IMR-90 (cell line): ENCODE measurements at regions not wholly inside any gene's neighbourhood (a gene's known extent, or its start where the extent isn't known, plus 50 kb on each side); places are given as distances from the start of the nearest gene placed in this dataset.

ENCODE experiments used
- BHLHE40 ChIP-seq: fragments of 150-350 bp; IDR thresholded peaks from 2 replicates; pipeline ENCODE4 v1.6.1; 2016; ENCODE audit warnings: mild to moderate bottlenecking, low read depth, low read length
- CEBPB ChIP-seq: IDR thresholded peaks from 2 replicates; pipeline ENCODE4 v1.6.1; 2012; ENCODE audit warnings: low read depth, low read length, improper control_type of control experiment
- CHD1 ChIP-seq: IDR thresholded peaks from 2 replicates; pipeline ENCODE4 v1.6.1; 2012; ENCODE audit warnings: low read depth, low read length, improper control_type of control experiment
- ELK1 ChIP-seq: fragments of 150-350 bp; IDR thresholded peaks from 2 replicates; pipeline ENCODE4 v1.6.1; 2016; ENCODE audit warnings: low read depth, mild to moderate bottlenecking, low read length, moderate library complexity, borderline replicate concordance
- MAFK ChIP-seq: IDR thresholded peaks from 2 replicates; pipeline ENCODE4 v1.6.1; 2012; ENCODE audit warnings: low read depth, low read length, improper control_type of control experiment
- MAZ ChIP-seq: IDR thresholded peaks from 2 replicates; pipeline ENCODE4 v1.6.1; 2012; ENCODE audit warnings: low read depth, mild to moderate bottlenecking, low read length, improper control_type of control experiment, moderate library complexity, borderline replicate concordance
- MXI1 ChIP-seq: IDR thresholded peaks from 2 replicates; pipeline ENCODE4 v1.6.1; 2012; ENCODE audit warnings: low read depth, mild to moderate bottlenecking, low read length, moderate library complexity, borderline replicate concordance
- POLR2A ChIP-seq: IDR thresholded peaks from 2 replicates; pipeline ENCODE4 v1.6.1; 2012; ENCODE audit warnings: mild to moderate bottlenecking, low read depth, low read length
- RAD21 ChIP-seq: IDR thresholded peaks from 2 replicates; pipeline ENCODE4 v1.6.1; 2012; ENCODE audit warnings: low read length, improper control_type of control experiment
- RCOR1 ChIP-seq: IDR thresholded peaks from 2 replicates; pipeline ENCODE4 v1.6.1; 2012; ENCODE audit warnings: mild to moderate bottlenecking, low read length, improper control_type of control experiment; ENCODE audit not compliant: insufficient replicate concordance
- RFX5 ChIP-seq: IDR thresholded peaks from 2 replicates; pipeline ENCODE4 v1.8.0; 2012; ENCODE audit warnings: low read depth, mild to moderate bottlenecking, low read length, moderate library complexity
- SMC3 ChIP-seq: fragments of 150-350 bp; IDR thresholded peaks from 2 replicates; pipeline ENCODE4 v1.6.1; 2016; ENCODE audit warnings: low read depth, mild to moderate bottlenecking, antibody characterized with exemption, low read length, moderate library complexity
- USF2 ChIP-seq: fragments of 150-350 bp; IDR thresholded peaks from 2 replicates; pipeline ENCODE4 v1.6.1; 2017; ENCODE audit warnings: mild to moderate bottlenecking, antibody characterized with exemption, low read length, low read depth
- TF ChIP-seq, protein P1 (sequence below): conservative IDR thresholded peaks from 2 replicates; pipeline ENCODE4 v1.5.1; 2012; ENCODE audit warnings: mild to moderate bottlenecking, low read depth, low read length, improper control_type of control experiment

DNA sequence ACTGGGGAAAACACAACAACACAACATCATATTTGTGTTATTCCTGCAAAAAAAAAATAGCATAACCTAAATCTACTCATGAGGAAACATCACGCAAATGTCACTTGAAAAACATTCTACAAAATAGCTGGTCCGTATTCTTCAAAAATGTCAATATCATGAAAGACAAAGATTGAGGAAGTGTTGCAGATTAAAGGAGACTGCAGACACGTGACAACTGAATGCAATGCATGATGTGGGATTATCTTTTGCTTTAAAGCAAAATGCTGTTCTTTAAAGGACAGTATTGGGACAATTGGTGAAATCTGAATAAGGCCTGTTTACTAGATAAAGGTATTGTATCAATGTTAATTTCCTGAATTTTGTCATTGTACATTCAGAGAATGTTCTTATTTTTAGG, 157.7 kb downstream of the SMIM20 start:
- TF ChIP-seq, protein P1, sequence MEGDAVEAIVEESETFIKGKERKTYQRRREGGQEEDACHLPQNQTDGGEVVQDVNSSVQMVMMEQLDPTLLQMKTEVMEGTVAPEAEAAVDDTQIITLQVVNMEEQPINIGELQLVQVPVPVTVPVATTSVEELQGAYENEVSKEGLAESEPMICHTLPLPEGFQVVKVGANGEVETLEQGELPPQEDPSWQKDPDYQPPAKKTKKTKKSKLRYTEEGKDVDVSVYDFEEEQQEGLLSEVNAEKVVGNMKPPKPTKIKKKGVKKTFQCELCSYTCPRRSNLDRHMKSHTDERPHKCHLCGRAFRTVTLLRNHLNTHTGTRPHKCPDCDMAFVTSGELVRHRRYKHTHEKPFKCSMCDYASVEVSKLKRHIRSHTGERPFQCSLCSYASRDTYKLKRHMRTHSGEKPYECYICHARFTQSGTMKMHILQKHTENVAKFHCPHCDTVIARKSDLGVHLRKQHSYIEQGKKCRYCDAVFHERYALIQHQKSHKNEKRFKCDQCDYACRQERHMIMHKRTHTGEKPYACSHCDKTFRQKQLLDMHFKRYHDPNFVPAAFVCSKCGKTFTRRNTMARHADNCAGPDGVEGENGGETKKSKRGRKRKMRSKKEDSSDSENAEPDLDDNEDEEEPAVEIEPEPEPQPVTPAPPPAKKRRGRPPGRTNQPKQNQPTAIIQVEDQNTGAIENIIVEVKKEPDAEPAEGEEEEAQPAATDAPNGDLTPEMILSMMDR, result no peak
- TF ChIP-seq POLR2A, result no peak
- TF ChIP-seq SMC3, result no peak
- no peak for TF ChIP-seq MXI1
- TF ChIP-seq MAFK, result no peak
- TF ChIP-seq BHLHE40, result no peak
- TF ChIP-seq MAZ, result no peak
- TF ChIP-seq CHD1, result no peak
- TF ChIP-seq RAD21, result no peak
- no peak for TF ChIP-seq CEBPB
- TF ChIP-seq ELK1, result no peak
- no peak for TF ChIP-seq USF2
- no peak for TF ChIP-seq RCOR1
- no peak for TF ChIP-seq RFX5
